HEK293 (cell line): ENCODE measurements at regions not wholly inside any gene's neighbourhood (a gene's known extent, or its start where the extent isn't known, plus 50 kb on each side); places are given as distances from the start of the nearest gene placed in this dataset.
"Not testable (repeated sequence)": the region's sequence is repeated elsewhere in the genome, so short reads cannot be mapped to it uniquely, and the experiment has no call there.

Experiments
- CTCF ChIA-PET: fragments of 350-600 bp; formaldehyde crosslinking; extraction: SDS; loops from one replicate; lab custom pipeline; 2021; ENCODE audit warnings: antibody characterized with exemption; lab: Yijun Ruan, JAX
- POLR2A ChIA-PET: fragments of 300-600 bp; formaldehyde crosslinking; extraction: SDS; loops from one replicate; lab custom pipeline; 2020; ENCODE audit warnings: antibody characterized with exemption, inconsistent platforms; lab: Yijun Ruan, JAX
- H3K27ac ChIP-seq: fragments of 200-500 bp; sonication (Bioruptor generic); 2 replicates; pipeline ENCODE4 v1.5.1; 2014; ENCODE audit warnings: low read depth, low read length, control low read depth, inconsistent platforms; ENCODE audit errors: extremely low read depth
- H3K36me3 ChIP-seq, 2 experiments: fragments of 200-500 bp in 1 of 2; sonication (Bioruptor generic) in 1 of 2; 1 replicate in 1 of 2; 2 replicates in 1 of 2; pipeline ENCODE4 v1.5.1; 2014 to 2017; ENCODE audit warnings: inconsistent platforms in 2 of 2, low read length in 2 of 2; ENCODE audit not compliant: control insufficient read depth in 2 of 2, insufficient read depth in 1 of 2
- H3K4me1 ChIP-seq: fragments of 200-500 bp; sonication (Bioruptor generic); 2 replicates; pipeline ENCODE4 v1.5.1; 2014; ENCODE audit warnings: mild to moderate bottlenecking, low read length, inconsistent platforms; ENCODE audit not compliant: control insufficient read depth, insufficient read depth
- H3K4me3 ChIP-seq: 2 replicates; pipeline ENCODE4 v1.5.1; 2011; ENCODE audit warnings: low read depth, mild to moderate bottlenecking, control low read depth, low read length, moderate library complexity
- H3K9me3 ChIP-seq: fragments of 200-500 bp; sonication (Bioruptor generic); 2 replicates; pipeline ENCODE4 v1.5.1; 2014; ENCODE audit warnings: low read depth, low read length, inconsistent platforms; ENCODE audit not compliant: control insufficient read depth, insufficient read depth
- MZF1 ChIP-seq: fragments of 450-650 bp; formaldehyde crosslinking; IDR thresholded peaks from 2 replicates; pipeline ENCODE4 v1.5.1; 2017; ENCODE audit warnings: missing biosample characterization, missing genetic modification characterization, borderline replicate concordance
- SP3 ChIP-seq: fragments of 450-650 bp; formaldehyde crosslinking; IDR thresholded peaks from 2 replicates; pipeline ENCODE4 v1.5.1; 2016; ENCODE audit warnings: missing biosample characterization, missing genetic modification characterization
- YY1 ChIP-seq: fragments of 450-650 bp; formaldehyde crosslinking; IDR thresholded peaks from 2 replicates; pipeline ENCODE4 v1.5.1; 2018; ENCODE audit warnings: missing biosample characterization, missing genetic modification characterization
- ZBTB7A ChIP-seq: fragments of 450-650 bp; formaldehyde crosslinking; IDR thresholded peaks from 2 replicates; pipeline ENCODE4 v1.5.1; 2016; ENCODE audit warnings: low read depth, missing biosample characterization, missing genetic modification characterization
- ZFP41 ChIP-seq: fragments of 450-650 bp; formaldehyde crosslinking; IDR thresholded peaks from 2 replicates; pipeline ENCODE4 v1.5.1; 2016; ENCODE audit warnings: missing biosample characterization, missing genetic modification characterization, borderline replicate concordance
- ZNF114 ChIP-seq: fragments of 450-650 bp; formaldehyde crosslinking; IDR thresholded peaks from 2 replicates; pipeline ENCODE4 v1.5.0; 2017; ENCODE audit warnings: missing biosample characterization, missing genetic modification characterization
- ZNF19 ChIP-seq: fragments of 450-650 bp; formaldehyde crosslinking; IDR thresholded peaks from 2 replicates; pipeline ENCODE4; 2016; ENCODE audit warnings: missing biosample characterization, missing genetic modification characterization, low read depth
- ZNF24 ChIP-seq: fragments of 450-650 bp; formaldehyde crosslinking; IDR thresholded peaks from 2 replicates; pipeline ENCODE4 v1.5.1; 2016; ENCODE audit warnings: missing biosample characterization, missing genetic modification characterization
- ZNF366 ChIP-seq: fragments of 450-650 bp; formaldehyde crosslinking; conservative IDR thresholded peaks from 2 replicates; pipeline ENCODE4 v1.5.1; 2016; ENCODE audit warnings: missing biosample characterization, missing genetic modification characterization
- ZNF404 ChIP-seq: fragments of 450-650 bp; formaldehyde crosslinking; IDR thresholded peaks from 2 replicates; pipeline ENCODE4 v1.5.1; 2017; ENCODE audit warnings: missing biosample characterization, missing genetic modification characterization
- ZNF529 ChIP-seq: fragments of 450-650 bp; formaldehyde crosslinking; IDR thresholded peaks from 2 replicates; pipeline ENCODE4 v1.5.1; 2017; ENCODE audit warnings: missing genetic modification characterization, missing biosample characterization; ENCODE audit not compliant: insufficient replicate concordance
- ZNF558 ChIP-seq: fragments of 450-650 bp; formaldehyde crosslinking; IDR thresholded peaks from 2 replicates; pipeline ENCODE4 v1.5.1; 2016; ENCODE audit warnings: missing biosample characterization, missing genetic modification characterization
- ZNF596 ChIP-seq: fragments of 450-650 bp; IDR thresholded peaks from 2 replicates; pipeline ENCODE4 v1.5.0; 2018; ENCODE audit warnings: missing biosample characterization, mild to moderate bottlenecking, missing genetic modification characterization, moderate library complexity
- ZNF610 ChIP-seq: fragments of 450-650 bp; formaldehyde crosslinking; IDR thresholded peaks from 2 replicates; pipeline ENCODE4 v1.5.1; 2016; ENCODE audit warnings: missing biosample characterization, missing genetic modification characterization, borderline replicate concordance
- ZNF621 ChIP-seq: fragments of 450-650 bp; formaldehyde crosslinking; IDR thresholded peaks from 2 replicates; pipeline ENCODE4 v1.5.1; 2017; ENCODE audit warnings: missing biosample characterization, missing genetic modification characterization
- TF ChIP-seq, protein P1 (sequence below): fragments of 450-650 bp; formaldehyde crosslinking; conservative IDR thresholded peaks from 2 replicates; pipeline ENCODE4 v1.5.1; 2016; ENCODE audit warnings: low read depth, missing biosample characterization, missing genetic modification characterization
- TF ChIP-seq, protein P2 (sequence below): fragments of 450-650 bp; IDR thresholded peaks from 2 replicates; pipeline ENCODE4 v1.5.1; 2018; ENCODE audit warnings: missing biosample characterization, missing genetic modification characterization
- TF ChIP-seq, protein P3 (sequence below): fragments of 450-650 bp; formaldehyde crosslinking; IDR thresholded peaks from 2 replicates; pipeline ENCODE4 v1.5.1; 2016; ENCODE audit warnings: missing biosample characterization, missing genetic modification characterization
- TF ChIP-seq, protein P4 (sequence below): fragments of 450-650 bp; formaldehyde crosslinking; IDR thresholded peaks from 2 replicates; pipeline ENCODE4 v1.5.1; 2016; ENCODE audit warnings: missing biosample characterization, missing genetic modification characterization

DNA sequence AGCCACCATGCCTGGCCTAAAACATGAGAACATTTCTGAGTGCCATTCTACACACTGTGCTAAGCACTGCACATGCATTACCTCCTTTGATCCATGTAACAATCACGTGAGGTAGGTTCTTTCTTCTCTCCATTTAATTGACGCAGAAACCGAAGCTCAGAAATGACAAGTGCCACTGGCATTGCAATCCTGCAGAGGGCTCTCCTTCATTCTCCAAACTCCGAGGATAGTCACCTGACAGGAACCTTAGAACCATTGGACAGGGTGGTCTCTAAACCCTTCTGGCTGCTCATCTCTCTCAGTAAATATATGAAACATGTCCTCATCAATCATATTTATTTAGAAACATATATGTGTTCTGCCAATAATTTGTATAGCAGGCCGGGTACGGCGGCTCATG lies 167.1 kb upstream of the JUN start:
- no peaks in the 10 kb centered on the region for H3K36me3 ChIP-seq
- POLR2A ChIA-PET: no interaction called here
- H3K27ac ChIP-seq: no peak overlapping the region
- H3K4me3 ChIP-seq: no peak overlapping the region
- H3K9me3 ChIP-seq: no peaks in the 10 kb centered on the region
- H3K4me1 ChIP-seq: no peaks in the 10 kb centered on the region
- CTCF ChIA-PET: no interaction called here
- TF ChIP-seq YY1 (tag by site-specific recombination): no peak
- no peak for TF ChIP-seq ZNF621 (tag by site-specific recombination)
- TF ChIP-seq, protein P1, sequence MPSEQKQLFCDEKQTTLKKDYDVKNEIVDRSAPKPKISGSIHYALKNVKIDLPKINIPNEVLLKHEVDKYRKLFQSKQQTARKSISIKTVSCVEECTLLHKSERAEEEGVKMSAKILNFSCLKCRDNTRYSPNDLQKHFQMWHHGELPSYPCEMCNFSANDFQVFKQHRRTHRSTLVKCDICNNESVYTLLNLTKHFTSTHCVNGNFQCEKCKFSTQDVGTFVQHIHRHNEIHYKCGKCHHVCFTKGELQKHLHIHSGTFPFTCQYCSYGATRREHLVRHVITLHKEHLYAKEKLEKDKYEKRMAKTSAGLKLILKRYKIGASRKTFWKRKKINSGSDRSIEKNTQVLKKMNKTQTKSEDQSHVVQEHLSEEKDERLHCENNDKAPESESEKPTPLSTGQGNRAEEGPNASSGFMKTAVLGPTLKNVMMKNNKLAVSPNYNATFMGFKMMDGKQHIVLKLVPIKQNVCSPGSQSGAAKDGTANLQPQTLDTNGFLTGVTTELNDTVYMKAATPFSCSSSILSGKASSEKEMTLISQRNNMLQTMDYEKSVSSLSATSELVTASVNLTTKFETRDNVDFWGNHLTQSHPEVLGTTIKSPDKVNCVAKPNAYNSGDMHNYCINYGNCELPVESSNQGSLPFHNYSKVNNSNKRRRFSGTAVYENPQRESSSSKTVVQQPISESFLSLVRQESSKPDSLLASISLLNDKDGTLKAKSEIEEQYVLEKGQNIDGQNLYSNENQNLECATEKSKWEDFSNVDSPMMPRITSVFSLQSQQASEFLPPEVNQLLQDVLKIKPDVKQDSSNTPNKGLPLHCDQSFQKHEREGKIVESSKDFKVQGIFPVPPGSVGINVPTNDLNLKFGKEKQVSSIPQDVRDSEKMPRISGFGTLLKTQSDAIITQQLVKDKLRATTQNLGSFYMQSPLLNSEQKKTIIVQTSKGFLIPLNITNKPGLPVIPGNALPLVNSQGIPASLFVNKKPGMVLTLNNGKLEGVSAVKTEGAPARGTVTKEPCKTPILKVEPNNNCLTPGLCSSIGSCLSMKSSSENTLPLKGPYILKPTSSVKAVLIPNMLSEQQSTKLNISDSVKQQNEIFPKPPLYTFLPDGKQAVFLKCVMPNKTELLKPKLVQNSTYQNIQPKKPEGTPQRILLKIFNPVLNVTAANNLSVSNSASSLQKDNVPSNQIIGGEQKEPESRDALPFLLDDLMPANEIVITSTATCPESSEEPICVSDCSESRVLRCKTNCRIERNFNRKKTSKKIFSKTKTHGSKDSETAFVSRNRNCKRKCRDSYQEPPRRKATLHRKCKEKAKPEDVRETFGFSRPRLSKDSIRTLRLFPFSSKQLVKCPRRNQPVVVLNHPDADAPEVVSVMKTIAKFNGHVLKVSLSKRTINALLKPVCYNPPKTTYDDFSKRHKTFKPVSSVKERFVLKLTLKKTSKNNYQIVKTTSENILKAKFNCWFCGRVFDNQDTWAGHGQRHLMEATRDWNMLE (tag by site-specific recombination): no peak
- TF ChIP-seq, protein P2, sequence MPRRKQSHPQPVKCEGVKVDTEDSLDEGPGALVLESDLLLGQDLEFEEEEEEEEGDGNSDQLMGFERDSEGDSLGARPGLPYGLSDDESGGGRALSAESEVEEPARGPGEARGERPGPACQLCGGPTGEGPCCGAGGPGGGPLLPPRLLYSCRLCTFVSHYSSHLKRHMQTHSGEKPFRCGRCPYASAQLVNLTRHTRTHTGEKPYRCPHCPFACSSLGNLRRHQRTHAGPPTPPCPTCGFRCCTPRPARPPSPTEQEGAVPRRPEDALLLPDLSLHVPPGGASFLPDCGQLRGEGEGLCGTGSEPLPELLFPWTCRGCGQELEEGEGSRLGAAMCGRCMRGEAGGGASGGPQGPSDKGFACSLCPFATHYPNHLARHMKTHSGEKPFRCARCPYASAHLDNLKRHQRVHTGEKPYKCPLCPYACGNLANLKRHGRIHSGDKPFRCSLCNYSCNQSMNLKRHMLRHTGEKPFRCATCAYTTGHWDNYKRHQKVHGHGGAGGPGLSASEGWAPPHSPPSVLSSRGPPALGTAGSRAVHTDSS (tag by site-specific recombination): no peak
- no peak for TF ChIP-seq ZNF24 (tag by site-specific recombination)
- no peak for TF ChIP-seq ZNF114 (tag by site-specific recombination)
- TF ChIP-seq ZNF19 (tag by site-specific recombination): no peak
- no peak for TF ChIP-seq ZNF529 (tag by site-specific recombination)
- no peak for TF ChIP-seq ZNF404
- no peak for TF ChIP-seq ZNF558 (tag by site-specific recombination)
- no peak for TF ChIP-seq ZNF366 (tag by site-specific recombination)
- no peak for TF ChIP-seq ZFP41
- TF ChIP-seq ZNF596: no peak
- TF ChIP-seq, protein P3, sequence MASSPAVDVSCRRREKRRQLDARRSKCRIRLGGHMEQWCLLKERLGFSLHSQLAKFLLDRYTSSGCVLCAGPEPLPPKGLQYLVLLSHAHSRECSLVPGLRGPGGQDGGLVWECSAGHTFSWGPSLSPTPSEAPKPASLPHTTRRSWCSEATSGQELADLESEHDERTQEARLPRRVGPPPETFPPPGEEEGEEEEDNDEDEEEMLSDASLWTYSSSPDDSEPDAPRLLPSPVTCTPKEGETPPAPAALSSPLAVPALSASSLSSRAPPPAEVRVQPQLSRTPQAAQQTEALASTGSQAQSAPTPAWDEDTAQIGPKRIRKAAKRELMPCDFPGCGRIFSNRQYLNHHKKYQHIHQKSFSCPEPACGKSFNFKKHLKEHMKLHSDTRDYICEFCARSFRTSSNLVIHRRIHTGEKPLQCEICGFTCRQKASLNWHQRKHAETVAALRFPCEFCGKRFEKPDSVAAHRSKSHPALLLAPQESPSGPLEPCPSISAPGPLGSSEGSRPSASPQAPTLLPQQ: no peak
- TF ChIP-seq SP3: no peak
- no peak for TF ChIP-seq ZNF610 (tag by site-specific recombination)
- TF ChIP-seq, protein P4, sequence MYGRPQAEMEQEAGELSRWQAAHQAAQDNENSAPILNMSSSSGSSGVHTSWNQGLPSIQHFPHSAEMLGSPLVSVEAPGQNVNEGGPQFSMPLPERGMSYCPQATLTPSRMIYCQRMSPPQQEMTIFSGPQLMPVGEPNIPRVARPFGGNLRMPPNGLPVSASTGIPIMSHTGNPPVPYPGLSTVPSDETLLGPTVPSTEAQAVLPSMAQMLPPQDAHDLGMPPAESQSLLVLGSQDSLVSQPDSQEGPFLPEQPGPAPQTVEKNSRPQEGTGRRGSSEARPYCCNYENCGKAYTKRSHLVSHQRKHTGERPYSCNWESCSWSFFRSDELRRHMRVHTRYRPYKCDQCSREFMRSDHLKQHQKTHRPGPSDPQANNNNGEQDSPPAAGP (tag by site-specific recombination): no peak
- TF ChIP-seq ZBTB7A (tag by site-specific recombination): no peak
- TF ChIP-seq MZF1 (tag by site-specific recombination): no peak

DNA sequence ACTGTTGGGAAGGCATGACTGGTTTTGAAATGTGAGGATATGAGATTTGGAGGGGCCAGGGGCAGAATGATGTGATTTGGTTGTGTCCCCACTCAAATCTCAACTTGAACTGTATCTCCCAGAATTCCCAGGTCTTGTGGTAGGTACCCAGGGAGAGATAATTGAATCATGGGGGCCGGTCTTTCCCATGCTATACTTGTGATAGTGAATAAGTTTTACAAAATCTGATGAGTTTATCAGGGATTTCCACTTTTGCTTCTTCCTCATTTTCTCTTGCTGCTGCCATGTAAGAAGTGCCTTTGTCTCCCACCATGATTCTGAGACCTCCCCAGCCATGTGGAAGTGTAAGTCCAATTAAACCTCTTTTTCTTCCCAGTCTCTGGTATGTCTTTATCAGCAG lies 170.1 kb upstream of the JUN start:
- H3K4me1 ChIP-seq, H3K36me3 ChIP-seq, H3K27ac ChIP-seq, POLR2A ChIA-PET, H3K4me3 ChIP-seq, H3K9me3 ChIP-seq: not testable (repeated sequence)
- CTCF ChIA-PET: interaction anchor here (0.6 kb wide), 1 partner anchor 14 kb away, joined by 3 read pairs; no protein-coding TSS in a partner anchor

DNA sequence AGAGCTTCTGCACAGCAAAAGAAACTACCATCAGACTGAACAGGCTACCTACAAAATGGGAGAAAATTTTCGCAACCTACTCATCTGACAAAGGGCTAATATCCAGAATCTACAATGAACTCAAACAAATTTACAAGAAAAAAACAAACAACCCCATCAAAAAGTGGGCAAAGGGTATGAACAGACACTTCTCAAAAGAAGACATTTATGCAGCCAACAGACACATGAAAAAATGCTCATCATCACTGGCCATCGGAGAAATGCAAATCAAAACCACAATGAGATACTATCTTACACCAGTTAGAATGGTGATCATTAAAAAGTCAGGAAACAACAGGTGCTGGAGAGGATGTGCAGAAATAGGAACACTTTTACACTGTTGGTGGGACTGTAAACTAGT lies 179.4 kb upstream of the JUN start:
- H3K4me3 ChIP-seq, H3K9me3 ChIP-seq, CTCF ChIA-PET, H3K36me3 ChIP-seq, H3K27ac ChIP-seq, H3K4me1 ChIP-seq, POLR2A ChIA-PET: not testable (repeated sequence)
